Heart left ventricle (tissue), 13 donors: ENCODE measurements at regions not wholly inside any gene's neighbourhood (a gene's known extent, or its start where the extent isn't known, plus 50 kb on each side); places are given as distances from the start of the nearest gene placed in this dataset.

Experiments
- CTCF ChIP-seq, 12 donors: fragments of 200-600 bp; sonication (generic) in 4 of 12; IDR thresholded peaks; one replicate each; pipeline versions ENCODE4 v1.5.0 to v1.8.0; 2018 to 2022; ENCODE audit warnings: antibody characterized with exemption in 12 of 12, mild to moderate bottlenecking in 5 of 12
- POLR2A ChIP-seq, 2 donors: fragments of 450-650 bp; IDR thresholded peaks; one replicate each; pipeline ENCODE4 v1.6.1; 2017; ENCODE audit warnings: antibody characterized with exemption in 2 of 2, mild to moderate bottlenecking in 2 of 2, moderate library complexity in 2 of 2
- donor health status: ischemic (EF 13 %, LVEDD 7.1; RV severe dilation, severe dysfunction).
- donor health status: DM: no; HTN: yes; CAD: no.
- donor health status: DM: no; HTN: no; CAD: no.
- donor health status: ischemic (EF 25% LVEDD 6.9; RV normal size, moderate dysfunction).
- donor health status: ischemic (EF 25% LVEDD 5.7; RV mildly dilated, moderate dysfunction).
- donor health status: ischemic (EF 35%, LVEDD 5.7; RV mildly dilated, moderate dysfunction).
- donor health status: nonischemic (EF 11% LVEDD 7.7; RV severe dilation, severe dysfunction).
- donor health status: DM: yes; HTN: yes; CAD: no.
- donor health status: PGD.
- donor health status: ischemic (EF 29% LVEDD 5.4; RV normal size, mild dysfunction).
- donor health status: nonischemic (EF 23%, LVEDD 6.1; RV moderate dilation, normal function).

- TF ChIP-seq CTCF (IDR thresholded peaks at IDR 0.05) (no peak), POLR2A (IDR thresholded peaks at IDR 0.05) (no peak)
Measured at GRCh38 chr15:69579950-69580618, 127.5 kb downstream of the RPLP1 start.
